Panc1 (cell line): ENCODE measurements at regions not wholly inside any gene's neighbourhood (a gene's known extent, or its start where the extent isn't known, plus 50 kb on each side); places are given as distances from the start of the nearest gene placed in this dataset.

ENCODE experiments used
- ATAC-seq: fragments of 200-7000 bp; cut with Tn5 transposase; 2 replicates; pipeline ENCODE4 v1.9.1; 2020; ENCODE audit warnings: mild to moderate bottlenecking, moderate library complexity
- BruUV-seq: library from RNA; stranded (reverse); fragments of 400-500 nt; replicated peaks from 2 replicates; lab custom pipeline; 2021; lab: Mats Ljungman, UMichigan
- CTCF ChIA-PET: fragments of 300-600 bp; sonication (Branson Sonifier 250); formaldehyde crosslinking; loops from one replicate; lab custom pipeline; 2022; ENCODE audit warnings: antibody characterized with exemption; lab: Charles Lee
- POLR2A ChIA-PET: fragments of 300-600 bp; sonication (Branson Sonifier 250); formaldehyde crosslinking; loops from one replicate; lab custom pipeline; 2022; ENCODE audit warnings: antibody characterized with exemption; lab: Charles Lee
- DNase-seq: peaks from one replicate; pipeline ENCODE4 v3.0.0-alpha.2; 2010; ENCODE audit warnings: low read depth, low spot score
- H3K27ac ChIP-seq: 2 replicates; pipeline ENCODE4 v1.5.1; 2011; ENCODE audit warnings: mild to moderate bottlenecking, low read length, inconsistent platforms
- H3K27me3 ChIP-seq: fragments of 200-500 bp; sonication (Bioruptor generic); 2 replicates; pipeline ENCODE4 v1.6.0; 2014; ENCODE audit warnings: low read length, inconsistent platforms; ENCODE audit not compliant: control insufficient read depth, insufficient read depth
- H3K36me3 ChIP-seq: fragments of 200-500 bp; sonication (Bioruptor generic); 2 replicates; pipeline ENCODE4 v1.5.1; 2014; ENCODE audit warnings: inconsistent platforms, mild to moderate bottlenecking, low read length, moderate library complexity; ENCODE audit not compliant: control insufficient read depth, insufficient read depth
- H3K4me1 ChIP-seq: 2 replicates; pipeline ENCODE4 v1.5.1; 2011; ENCODE audit warnings: inconsistent platforms, mild to moderate bottlenecking, low read length, moderate library complexity; ENCODE audit not compliant: control insufficient read depth, insufficient read depth
- H3K4me3 ChIP-seq, 2 experiments: 2 replicates each; pipeline ENCODE4 v1.5.1; 2011 to 2012; ENCODE audit warnings: low read depth in 2 of 2, low read length in 2 of 2, mild to moderate bottlenecking in 2 of 2, inconsistent platforms in 1 of 2, moderate library complexity in 1 of 2
- H3K9me3 ChIP-seq: fragments of 200-500 bp; sonication (Bioruptor generic); 2 replicates; pipeline ENCODE4 v1.5.1; 2014; ENCODE audit warnings: low read depth, mild to moderate bottlenecking, inconsistent platforms, low read length, moderate library complexity; ENCODE audit not compliant: control insufficient read depth, insufficient read depth
- CTCF ChIP-seq: fragments of 450-650 bp; IDR thresholded peaks from 2 replicates; pipeline ENCODE4 v1.5.1; 2017; ENCODE audit warnings: mild to moderate bottlenecking
- POLR2AphosphoS5 ChIP-seq: IDR thresholded peaks from 2 replicates; pipeline ENCODE4 v1.6.1; 2012; ENCODE audit warnings: mild to moderate bottlenecking, low read depth, low read length, moderate library complexity
- REST ChIP-seq, 2 experiments: IDR thresholded peaks; 2 replicates each; pipeline ENCODE4 v1.6.1; 2011 to 2012; ENCODE audit warnings: low read depth in 2 of 2, control low read depth in 1 of 2, low read length in 1 of 2, mild to moderate bottlenecking in 1 of 2, moderate library complexity in 1 of 2; ENCODE audit not compliant: insufficient read depth in 1 of 2
- SIN3A ChIP-seq: IDR thresholded peaks from 2 replicates; pipeline ENCODE4 v1.6.1; 2012; ENCODE audit warnings: low read depth, mild to moderate bottlenecking, low read length, moderate library complexity, borderline replicate concordance; ENCODE audit not compliant: insufficient read depth
- TCF7L2 ChIP-seq: IDR thresholded peaks from 2 replicates; pipeline ENCODE4 v1.6.1; 2011; ENCODE audit warnings: mild to moderate bottlenecking, low read depth, low read length, inconsistent platforms
- in situ Hi-C: cut with HindIII; loops from 2 replicates; pipeline ENCODE4 v1.10.0; 2016; ENCODE audit warnings: low sequenced_read_pairs, low pct_unique_long_range_greater_than_20kb
- intact Hi-C: fragments of 100-400 bp; cut with micrococcal nuclease; formaldehyde crosslinking; loops from one replicate; pipeline ENCODE4 v1.10.0; 2022; ENCODE audit not compliant: unreplicated experiment

GRCh38 chr20:53848304-53848703 lies 222.1 kb downstream of the BCAS1 start:
- CTCF ChIA-PET = no interaction called here
- in situ Hi-C loops (no loop called here), intact Hi-C loops (no loop called here)
- no peaks in the 10 kb centered on the region for H3K36me3 ChIP-seq
- TF ChIP-seq CTCF (no peak), POLR2AphosphoS5 (no peak), TCF7L2 (no peak), REST (IDR thresholded peaks at IDR 0.05; ENCODE audit: insufficient read depth in 1 of 2, low read depth in 2 of 2, low read length in 1 of 2) (no peak), SIN3A (no peak)
- H3K9me3 ChIP-seq = no peaks in the 10 kb centered on the region
- H3K27me3 ChIP-seq = no peaks in the 10 kb centered on the region
- no peak for DNase-seq
- peak overlapping the region; percentile 90; the same call in 1 of the 2 replicates for H3K27ac ChIP-seq
- no peak overlapping the region for H3K4me3 ChIP-seq
- no TSS peak for BruUV-seq
- POLR2A ChIA-PET = no interaction called here
- peaks cover 11% of the 10 kb centered on the region for H3K4me1 ChIP-seq
- no peak for ATAC-seq

- in situ Hi-C loops (no loop called here), intact Hi-C loops (no loop called here)
- Histone ChIP-seq H3K4me1 (peaks cover 11% of the 10 kb centered on the region), H3K36me3 (no peaks in the 10 kb centered on the region), H3K27me3 (no peaks in the 10 kb centered on the region), H3K27ac (peak overlapping the region; percentile 90; the same call in 1 of the 2 replicates), H3K4me3 (no peak overlapping the region), H3K9me3 (peaks cover under 1% of the 10 kb centered on the region; the same call in 1 of the 2 replicates)
- ChIA-PET CTCF (interaction anchor here (0.6 kb wide), 1 partner anchor 60 kb away, joined by 4 read pairs; no protein-coding TSS in a partner anchor), POLR2A (no interaction called here)
- DNase-seq = no peak
- TF ChIP-seq REST (IDR thresholded peaks at IDR 0.05; ENCODE audit: insufficient read depth in 1 of 2, low read depth in 2 of 2, low read length in 1 of 2) (no peak), POLR2AphosphoS5 (no peak), CTCF (no peak), TCF7L2 (no peak), SIN3A (no peak)
- no peak for ATAC-seq
- no TSS peak for BruUV-seq
Measured at GRCh38 chr20:53847837-53848170, 222.6 kb downstream of the BCAS1 start.
